H9 (cell line): ENCODE measurements at regions not wholly inside any gene's neighbourhood (a gene's known extent, or its start where the extent isn't known, plus 50 kb on each side); places are given as distances from the start of the nearest gene placed in this dataset.

ENCODE experiments used
- DNase-seq: peaks from one replicate; pipeline ENCODE4 v3.0.0-alpha.2; 2017
- H2AFZ ChIP-seq: one replicate; pipeline ENCODE4 v1.6.1; 2013; ENCODE audit warnings: mild to moderate bottlenecking, low read length, control low read depth, moderate library complexity
- H2AK5ac ChIP-seq: 2 replicates; pipeline ENCODE4 v1.6.1; 2013; ENCODE audit warnings: low read length, control low read depth, mixed read lengths; ENCODE audit not compliant: insufficient read length
- H2BK120ac ChIP-seq: one replicate; pipeline ENCODE4 v1.6.1; 2013; ENCODE audit warnings: low read depth, mild to moderate bottlenecking, low read length, control low read depth, inconsistent platforms; ENCODE audit not compliant: poor library complexity, severe bottlenecking
- H2BK12ac ChIP-seq: 2 replicates; pipeline ENCODE4 v1.6.1; 2013; ENCODE audit warnings: low read length, control low read depth, mixed read lengths, low read depth; ENCODE audit not compliant: insufficient read length
- H2BK15ac ChIP-seq: 2 replicates; pipeline ENCODE4 v1.6.1; 2013; ENCODE audit warnings: low read depth, low read length, control low read depth
- H2BK20ac ChIP-seq: one replicate; pipeline ENCODE4 v1.6.1; 2013; ENCODE audit warnings: low read depth, mild to moderate bottlenecking, low read length, control low read depth, inconsistent platforms; ENCODE audit not compliant: poor library complexity, severe bottlenecking
- H2BK5ac ChIP-seq: 2 replicates; pipeline ENCODE4 v1.6.1; 2013; ENCODE audit warnings: low read length, control low read depth, mixed read lengths; ENCODE audit not compliant: insufficient read length
- H3K14ac ChIP-seq: 2 replicates; pipeline ENCODE4 v1.6.1; 2013; ENCODE audit warnings: low read length, control low read depth; ENCODE audit not compliant: insufficient read depth
- H3K18ac ChIP-seq: 2 replicates; pipeline ENCODE4 v1.6.1; 2013; ENCODE audit warnings: low read depth, mild to moderate bottlenecking, mixed read lengths, low read length, control low read depth; ENCODE audit not compliant: insufficient read length
- H3K23ac ChIP-seq: 2 replicates; pipeline ENCODE4 v1.6.1; 2013; ENCODE audit warnings: low read length, control low read depth, mixed read lengths, low read depth; ENCODE audit not compliant: insufficient read length
- H3K23me2 ChIP-seq: 2 replicates; pipeline ENCODE4 v1.6.1; 2013; ENCODE audit warnings: low read depth, mild to moderate bottlenecking, mixed read lengths, low read length, control low read depth; ENCODE audit not compliant: insufficient read length, poor library complexity, severe bottlenecking
- H3K27ac ChIP-seq: 2 replicates; pipeline ENCODE4 v1.5.1; 2013; ENCODE audit warnings: low read length, control low read depth, mixed read lengths, low read depth; ENCODE audit not compliant: insufficient read length
- H3K27me3 ChIP-seq: 2 replicates; pipeline ENCODE4 v1.6.1; 2013; ENCODE audit warnings: low read length, control low read depth, inconsistent platforms; ENCODE audit not compliant: insufficient read depth
- H3K4ac ChIP-seq: 2 replicates; pipeline ENCODE4 v1.6.1; 2013; ENCODE audit warnings: low read depth, mild to moderate bottlenecking, control low read depth, inconsistent platforms, low read length, moderate library complexity
- H3K4me1 ChIP-seq: 2 replicates; pipeline ENCODE4 v1.6.1; 2013; ENCODE audit warnings: low read length, control low read depth, inconsistent platforms; ENCODE audit not compliant: insufficient read depth
- H3K4me2 ChIP-seq: 2 replicates; pipeline ENCODE4 v1.6.1; 2013; ENCODE audit warnings: low read length, control low read depth, mixed read lengths; ENCODE audit not compliant: insufficient read length, insufficient read depth
- H3K56ac ChIP-seq: 2 replicates; pipeline ENCODE4 v1.6.1; 2013; ENCODE audit warnings: low read depth, mild to moderate bottlenecking, mixed read lengths, low read length, control low read depth; ENCODE audit not compliant: insufficient read length
- H3K79me1 ChIP-seq: 2 replicates; pipeline ENCODE4 v1.6.1; 2013; ENCODE audit warnings: low read depth, mild to moderate bottlenecking, moderate library complexity, low read length, control low read depth, inconsistent platforms; ENCODE audit not compliant: insufficient read depth, poor library complexity, severe bottlenecking
- H3K79me2 ChIP-seq: 2 replicates; pipeline ENCODE4 v1.6.1; 2013; ENCODE audit warnings: low read length, control low read depth, inconsistent platforms; ENCODE audit not compliant: insufficient read depth
- H3K9ac ChIP-seq: 2 replicates; pipeline ENCODE4 v1.6.1; 2013; ENCODE audit warnings: low read length, control low read depth, mixed read lengths; ENCODE audit not compliant: insufficient read length; ENCODE audit errors: extremely low read depth
- H3K9me3 ChIP-seq: one replicate; pipeline ENCODE4 v1.6.1; 2013; ENCODE audit warnings: low read depth, low read length, inconsistent platforms; ENCODE audit not compliant: control insufficient read depth
- H3T11ph ChIP-seq: one replicate; pipeline ENCODE4 v1.6.1; 2013; ENCODE audit warnings: mild to moderate bottlenecking, low read length, control low read depth, inconsistent platforms
- H4K20me1 ChIP-seq: one replicate; pipeline ENCODE4 v1.6.1; 2013; ENCODE audit not compliant: control insufficient read depth, insufficient read length, insufficient read depth
- H4K5ac ChIP-seq: 2 replicates; pipeline ENCODE4 v1.6.1; 2013; ENCODE audit warnings: low read depth, mild to moderate bottlenecking, mixed read lengths, low read length, control low read depth; ENCODE audit not compliant: insufficient read length
- H4K8ac ChIP-seq: replicated peaks from 2 replicates; pipeline ENCODE4 v1.6.1; 2013; ENCODE audit warnings: low read length, control low read depth, mixed read lengths, low read depth; ENCODE audit not compliant: insufficient read length
- H4K91ac ChIP-seq: 2 replicates; pipeline ENCODE4 v1.6.1; 2013; ENCODE audit warnings: low read depth, mild to moderate bottlenecking, moderate library complexity, mixed read lengths, low read length, control low read depth; ENCODE audit not compliant: insufficient read length
- H3K27ac Mint-ChIP-seq, 3 experiments: 2 replicates in 2 of 3; 3 replicates in 1 of 3; pipeline ENCODE4 v1.8.0; 2020 to 2021; ENCODE audit warnings: mixed read lengths in 3 of 3, mild to moderate bottlenecking in 1 of 3, moderate library complexity in 1 of 3
- H3K27me3 Mint-ChIP-seq: 2 replicates; pipeline ENCODE4 v1.8.0; 2021; ENCODE audit warnings: low read depth, mild to moderate bottlenecking, moderate library complexity, mixed read lengths
- H3K36me3 Mint-ChIP-seq, 3 experiments: 2 replicates in 2 of 3; 3 replicates in 1 of 3; pipeline ENCODE4 v1.8.0; 2020 to 2021; ENCODE audit warnings: low read depth in 3 of 3, mixed read lengths in 3 of 3; ENCODE audit not compliant: insufficient read depth in 1 of 3
- H3K4me1 Mint-ChIP-seq, 2 experiments: 2 replicates each; pipeline ENCODE4 v1.8.0; 2020; ENCODE audit warnings: mixed read lengths in 2 of 2
- H3K4me3 Mint-ChIP-seq, 2 experiments: 2 replicates in 1 of 2; 3 replicates in 1 of 2; pipeline ENCODE4 v1.8.0; 2020 to 2021; ENCODE audit warnings: mild to moderate bottlenecking in 2 of 2, mixed read lengths in 2 of 2, moderate library complexity in 1 of 2
- H3K9me3 Mint-ChIP-seq, 2 experiments: 2 replicates in 1 of 2; 3 replicates in 1 of 2; pipeline ENCODE4 v1.8.0; 2020; ENCODE audit warnings: mild to moderate bottlenecking in 2 of 2, mixed read lengths in 2 of 2, moderate library complexity in 1 of 2
- CTCF ChIP-seq: fragments of 200-600 bp; sonication (generic); conservative IDR thresholded peaks from 3 replicates; pipeline ENCODE4 v1.8.0; 2021; ENCODE audit warnings: antibody characterized with exemption, mild to moderate bottlenecking
- WGBS: extraction: QIAGEN DNeasy Blood & Tissue Kit; methylation state at CpG from one replicate; pipeline ENCODE4 v1.1.7; 2013; ENCODE audit warnings: missing lambda C conversion rate, low lambda C conversion rate, mixed read lengths; ENCODE audit not compliant: insufficient read length; ENCODE audit errors: extremely low coverage; 5-methylcytosine and 5-hydroxymethylcytosine counted together

- H3K27me3 Mint-ChIP-seq: peaks cover 4% of the 10 kb centered on the region; the same call in 1 of the 2 replicates
- no peak overlapping the region for H3T11ph ChIP-seq
Measured at GRCh38 chr7:67875558-67875957, 878.9 kb downstream of the TYW1 start.

More at GRCh38 chr7:67875558-67875957, 878.9 kb downstream of the TYW1 start:
- Histone ChIP-seq H4K5ac (no peak overlapping the region), H3K56ac (no peak overlapping the region), H4K91ac (no peak overlapping the region), H2BK120ac (no peak overlapping the region), H3K27ac (no peak overlapping the region), H2AFZ (no peak overlapping the region), H3K79me1 (no peaks in the 10 kb centered on the region), H2AK5ac (no peak overlapping the region), H2BK15ac (no peak overlapping the region), H3K4me2 (no peak overlapping the region), H3K9ac (no peak overlapping the region), H2BK12ac (no peak overlapping the region), H3K79me2 (no peaks in the 10 kb centered on the region), H3K23me2 (no peaks in the 10 kb centered on the region), H3K9me3 (no peaks in the 10 kb centered on the region), H3K4me1 (no peaks in the 10 kb centered on the region), H3K14ac (no peak overlapping the region), H3K4ac (no peak overlapping the region), H4K8ac (no peak overlapping the region), H3K18ac (no peak overlapping the region), H3K23ac (no peak overlapping the region), H2BK20ac (no peak overlapping the region), H4K20me1 (no peaks in the 10 kb centered on the region), H3K27me3 (no peaks in the 10 kb centered on the region), H2BK5ac (no peak overlapping the region)
- Mint-ChIP-seq H3K4me3 (no peak overlapping the region), H3K36me3 (no peaks in the 10 kb centered on the region), H3K9me3 (peaks cover 4 to 5% of the 10 kb centered on the region in 2 experiments; a peak in 4 of 5 replicates), H3K27ac (no peak overlapping the region), H3K4me1 (peaks cover 6 to 7% of the 10 kb centered on the region in 2 experiments)
- no peak for TF ChIP-seq CTCF
- no peak for DNase-seq
- no CpG with 5 or more reads among the region's 4 CpGs for WGBS
